HG03565 (cell line): ENCODE measurements at regions not wholly inside any gene's neighbourhood (a gene's known extent, or its start where the extent isn't known, plus 50 kb on each side); places are given as distances from the start of the nearest gene placed in this dataset.
"Not testable (repeated sequence)": the region's sequence is repeated elsewhere in the genome, so short reads cannot be mapped to it uniquely, and the experiment has no call there.

Experiments used
- ATAC-seq: cut with Tn5 transposase; IDR thresholded peaks from one replicate; pipeline ENCODE4 v1.9.1; 2021; ENCODE audit warnings: mild to moderate bottlenecking, moderate library complexity; ENCODE audit not compliant: unreplicated experiment

DNA sequence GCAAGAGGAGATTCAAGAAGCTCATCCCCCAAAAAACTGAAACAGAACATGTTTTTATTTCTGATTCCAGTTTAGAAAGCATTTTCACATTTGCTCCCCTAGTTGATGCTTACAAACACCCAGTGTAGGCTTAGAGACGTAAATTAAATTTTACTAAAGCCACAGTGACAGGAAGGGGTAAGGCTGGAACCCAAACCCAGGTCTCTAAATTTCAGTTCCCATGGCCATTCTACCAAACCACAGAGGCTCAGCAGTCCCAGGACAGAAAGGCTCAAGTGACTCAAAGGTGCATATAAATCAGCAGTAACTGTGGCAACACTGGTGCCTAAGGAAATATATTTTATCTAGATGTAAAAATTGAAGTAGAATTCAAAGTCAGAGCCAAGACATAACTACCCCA is 128.7 kb downstream of the CEP120 start:
- peak; percentile 54 for ATAC-seq

DNA sequence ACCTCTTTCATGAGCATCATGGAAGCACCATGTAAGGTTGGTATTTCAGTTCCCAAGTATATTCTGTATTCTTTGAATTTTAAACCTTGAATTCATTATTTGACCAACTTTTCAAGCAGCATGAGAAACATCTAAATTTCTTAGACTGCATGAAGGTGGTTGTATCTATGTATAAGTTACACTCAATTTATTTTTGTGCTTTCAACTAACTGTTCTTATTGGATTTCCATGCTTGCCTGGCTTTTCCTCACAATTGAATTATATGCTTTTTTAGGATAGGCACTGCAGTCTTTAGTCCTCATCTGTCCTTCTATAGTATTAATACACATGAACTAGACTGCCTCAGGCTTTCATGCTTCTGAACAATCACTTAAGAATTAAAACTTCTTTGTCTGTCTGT is 134.0 kb downstream of the CEP120 start:
- ATAC-seq: no peak

DNA sequence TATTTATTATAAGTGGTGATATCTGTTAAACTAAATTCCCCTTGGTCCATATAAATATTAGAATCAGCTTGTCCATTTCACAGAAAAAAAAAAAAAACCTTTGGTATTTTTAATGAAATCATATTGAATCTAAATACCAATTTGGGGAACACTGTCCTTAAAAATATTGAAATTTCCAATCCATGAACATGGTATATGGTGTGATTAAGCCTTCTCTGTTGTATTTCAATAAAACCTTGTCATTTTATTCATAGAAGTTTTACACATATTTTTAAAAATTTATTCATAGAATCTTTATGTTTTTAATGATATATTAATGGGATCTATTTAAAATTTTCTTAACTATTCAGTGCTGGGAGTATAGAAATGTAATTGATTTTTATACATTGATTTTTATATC is 135.3 kb downstream of the CEP120 start:
- ATAC-seq: no peak

DNA sequence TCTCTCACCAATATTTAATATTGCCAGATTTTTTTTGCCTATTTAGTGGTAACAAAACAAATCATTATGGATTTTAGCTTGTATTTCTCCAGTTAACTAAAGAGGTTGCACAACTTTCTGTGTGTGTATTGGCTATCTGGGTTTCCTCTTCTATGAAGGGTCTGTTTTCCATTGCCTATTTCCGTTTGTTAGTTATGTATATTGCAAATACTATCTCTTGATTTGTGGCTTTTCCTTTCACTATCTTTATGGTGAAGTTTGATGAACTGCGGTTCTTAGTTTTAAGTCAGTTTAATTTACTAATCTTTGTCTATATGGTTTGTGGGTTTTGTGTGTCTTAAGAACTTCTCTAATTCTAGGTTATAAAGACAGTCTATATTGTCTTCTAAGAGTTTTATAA is 136.3 kb downstream of the CEP120 start:
- no peak for ATAC-seq

DNA sequence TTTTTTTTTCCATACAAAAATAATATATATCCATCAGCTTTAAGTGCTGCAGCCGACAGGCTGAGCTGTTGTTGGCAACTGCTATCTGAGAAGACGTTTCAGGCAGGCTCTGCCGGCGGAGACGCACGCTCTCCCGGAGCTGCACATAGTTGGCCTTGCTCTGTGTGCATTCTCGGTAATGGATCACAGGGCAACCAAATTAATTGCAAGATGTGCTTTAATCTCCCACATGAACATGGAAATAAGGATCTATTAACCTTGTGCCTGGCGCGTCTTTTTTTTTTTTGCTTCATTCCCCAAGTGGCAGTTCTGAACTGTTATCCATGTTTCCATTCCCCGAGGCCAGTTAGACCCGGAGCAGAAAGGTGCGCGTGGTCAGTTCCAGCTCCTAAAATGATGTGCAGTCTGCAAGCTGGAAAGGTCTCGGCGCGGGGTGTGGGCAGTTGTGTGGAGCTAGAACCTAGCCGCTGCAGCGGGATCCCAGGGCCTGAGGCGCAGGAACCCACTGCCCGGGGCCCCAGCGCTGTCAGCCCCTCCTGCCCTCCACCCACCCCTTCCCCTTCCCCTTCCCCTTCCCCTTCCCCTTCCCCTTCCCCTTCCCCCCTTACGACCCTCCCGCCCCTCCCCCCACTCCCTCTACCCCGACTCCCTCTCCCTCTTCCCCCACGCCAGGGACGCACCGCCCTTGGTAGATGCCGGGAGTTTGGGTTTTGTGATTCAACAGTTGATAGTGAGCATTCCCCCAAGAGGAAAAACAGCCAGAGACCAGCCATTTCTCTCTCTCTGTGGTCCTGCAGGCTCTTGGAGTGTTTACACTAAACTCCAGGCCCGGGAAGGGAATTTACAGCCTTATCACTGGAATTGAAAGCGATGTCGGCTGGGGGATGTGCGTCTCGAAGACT is 137.8 kb downstream of the CEP120 start:
- ATAC-seq: no peak

DNA sequence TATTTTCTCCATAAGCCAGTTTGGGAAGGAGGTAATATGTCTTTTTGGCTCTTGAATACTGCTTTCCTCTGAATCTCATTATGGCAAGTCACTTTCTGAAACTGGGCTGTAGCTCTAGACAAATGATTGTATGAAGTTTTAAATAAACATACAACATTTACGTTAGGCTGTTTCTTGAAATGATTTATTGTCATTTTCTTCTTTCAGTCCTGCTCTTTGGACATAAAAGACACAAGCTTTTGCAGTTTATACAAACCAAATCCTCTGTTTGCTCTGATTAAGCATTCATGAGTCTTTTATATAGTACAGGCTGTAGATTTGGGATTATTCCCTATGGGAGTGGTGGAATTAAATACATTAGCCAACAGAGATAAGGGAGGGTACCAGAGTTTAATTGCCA is 139.7 kb downstream of the CEP120 start:
- ATAC-seq: no peak

DNA sequence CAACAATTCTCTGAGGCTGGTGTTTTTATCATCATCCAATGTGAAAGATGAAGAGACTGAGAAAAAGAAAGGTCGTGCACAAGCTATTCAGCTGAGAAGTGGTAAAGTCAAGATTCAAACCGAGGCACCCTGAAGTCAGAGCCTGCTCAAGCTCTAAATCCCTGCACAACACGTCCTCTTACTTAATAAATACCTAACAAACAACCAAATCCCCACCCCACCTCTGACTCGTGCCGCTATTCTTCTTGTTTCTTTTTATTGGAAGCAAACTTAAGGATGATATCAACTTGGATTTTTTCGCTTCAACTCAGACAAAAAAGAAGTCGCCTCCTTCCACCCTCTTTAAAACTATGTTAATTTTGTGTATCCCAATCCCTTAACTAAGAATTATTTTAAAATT is 140.2 kb downstream of the CEP120 start:
- no peak for ATAC-seq

DNA sequence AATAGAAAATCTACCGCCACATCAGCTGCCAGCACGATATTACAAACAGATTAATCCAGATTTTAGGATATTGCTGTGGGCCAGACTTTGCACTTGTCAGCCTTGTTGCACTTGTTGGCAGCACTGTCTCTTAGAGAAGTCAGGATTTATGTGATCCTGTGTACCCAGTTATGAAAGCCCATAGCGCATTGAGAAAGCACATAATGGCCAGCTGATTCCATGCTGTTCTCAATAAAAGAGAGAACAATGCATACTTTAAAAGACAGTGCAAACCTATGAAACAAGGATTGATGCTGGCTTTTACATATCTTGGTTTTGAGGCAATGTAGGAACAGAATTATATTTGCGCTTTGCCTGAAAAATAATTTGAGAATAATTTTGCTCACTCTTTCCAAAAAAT is 140.8 kb downstream of the CEP120 start:
- ATAC-seq: no peak

DNA sequence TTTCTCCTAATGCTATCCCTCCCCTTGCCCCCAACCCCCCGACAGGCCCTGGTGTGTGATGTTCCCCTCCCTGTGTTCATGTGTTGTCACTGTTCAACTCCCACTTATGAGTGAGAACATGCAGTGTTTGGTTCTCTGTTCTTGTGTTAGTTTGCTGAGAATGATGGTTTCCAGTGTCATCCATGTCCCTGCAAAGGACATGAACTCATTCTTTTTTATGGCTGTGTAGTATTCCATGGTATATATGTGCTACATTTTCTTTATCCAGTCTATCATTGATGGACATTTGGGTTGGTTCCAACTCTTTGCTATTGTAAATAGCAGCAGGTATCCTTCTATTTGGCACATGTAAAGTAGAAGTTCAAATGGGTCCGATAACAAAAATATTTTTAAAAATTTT is 142.3 kb downstream of the CEP120 start:
- not testable (repeated sequence) for ATAC-seq

DNA sequence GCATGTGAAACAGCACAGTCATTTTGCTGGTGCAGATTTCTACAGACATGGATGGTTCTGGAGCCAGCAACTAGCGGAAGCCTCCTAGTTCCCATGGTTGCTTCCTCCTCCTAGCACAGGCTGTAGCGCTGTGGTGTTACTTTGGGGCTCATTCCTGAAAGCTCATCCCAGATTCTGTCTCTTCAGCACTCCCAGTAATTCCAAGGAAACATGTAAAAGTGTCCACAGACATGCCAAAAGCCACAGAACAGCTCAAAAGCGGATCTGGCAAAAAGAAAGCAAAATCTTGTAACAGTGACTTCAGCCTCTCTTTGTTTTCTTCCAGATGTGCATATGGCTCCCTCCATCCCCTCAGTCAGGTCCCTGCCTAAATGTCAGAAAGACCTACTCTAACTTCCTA is 144.1 kb downstream of the CEP120 start:
- no peak for ATAC-seq

DNA sequence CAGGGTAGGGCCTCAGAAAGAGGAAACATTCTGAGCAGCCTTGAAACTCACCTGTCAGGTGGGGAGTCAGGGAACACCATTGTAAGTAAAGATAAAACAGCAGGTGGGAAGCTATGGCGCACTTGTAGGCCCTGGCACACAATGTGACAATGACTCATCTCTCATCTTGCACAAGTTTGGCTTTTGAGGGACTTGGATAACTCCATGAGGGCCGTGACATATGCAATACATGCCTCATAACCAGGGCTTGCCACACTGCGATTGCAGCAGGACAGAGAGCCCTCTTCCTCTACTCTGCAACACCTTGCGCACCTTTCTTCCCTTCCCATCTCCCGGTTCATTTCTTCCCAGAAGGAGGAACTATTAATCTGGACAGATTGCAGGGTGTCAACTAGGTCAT is 144.9 kb downstream of the CEP120 start:
- ATAC-seq: no peak

DNA sequence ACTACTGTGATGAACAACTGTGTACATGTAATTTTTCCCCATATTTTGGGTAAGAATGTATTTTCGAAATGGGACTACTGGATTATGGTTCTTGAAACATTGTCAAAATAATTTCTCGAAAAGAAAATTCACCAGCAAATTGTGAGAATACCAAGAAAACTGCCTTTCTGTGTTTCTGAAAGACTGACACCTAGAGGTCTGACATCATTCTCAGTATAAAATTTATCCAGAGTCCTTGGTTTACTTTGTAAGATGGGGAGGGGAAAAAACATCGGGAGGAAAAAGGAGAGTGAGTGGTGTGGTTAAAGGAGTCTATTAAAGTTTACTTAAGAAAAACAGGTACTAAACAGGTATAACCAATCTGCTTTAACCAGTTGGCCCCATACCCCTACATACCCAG is 149.2 kb downstream of the CEP120 start:
- ATAC-seq: no peak

DNA sequence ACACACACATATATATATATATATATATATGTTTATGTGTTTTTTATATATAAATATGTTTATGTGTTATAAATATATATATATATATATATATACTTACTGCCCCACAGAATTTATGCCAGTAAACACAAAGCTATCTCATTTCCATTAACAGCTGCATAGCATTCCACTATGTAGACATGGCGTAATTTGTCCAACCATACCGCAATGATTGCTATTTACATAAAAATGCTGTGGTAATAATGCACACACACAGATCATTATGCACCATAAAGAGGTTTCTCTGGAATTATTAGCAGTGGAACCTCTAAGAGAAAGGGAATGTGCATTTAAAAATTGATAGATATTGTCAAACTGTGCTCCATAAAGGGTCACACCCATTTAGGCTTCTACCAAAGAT is 150.1 kb downstream of the CEP120 start:
- no peak for ATAC-seq

DNA sequence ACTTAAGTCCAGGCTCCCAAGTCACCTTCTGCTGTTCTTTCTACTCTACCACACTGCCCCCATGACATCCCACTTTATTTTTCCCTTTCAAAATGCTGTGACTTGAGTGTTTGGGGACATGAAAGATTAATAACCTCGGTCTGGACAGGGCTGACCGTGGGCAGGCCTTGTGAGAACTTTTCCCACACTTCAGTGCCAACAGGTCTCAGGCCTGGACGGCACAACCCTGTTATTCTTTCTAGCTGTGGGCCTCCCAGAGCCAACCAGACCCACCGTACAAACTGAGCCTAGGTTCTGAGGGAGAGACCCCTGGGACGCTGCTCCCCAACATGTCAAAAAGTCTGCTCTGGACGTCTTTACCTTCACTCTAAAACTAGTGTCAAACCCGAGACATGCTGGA is 153.4 kb downstream of the CEP120 start:
- no peak for ATAC-seq

DNA sequence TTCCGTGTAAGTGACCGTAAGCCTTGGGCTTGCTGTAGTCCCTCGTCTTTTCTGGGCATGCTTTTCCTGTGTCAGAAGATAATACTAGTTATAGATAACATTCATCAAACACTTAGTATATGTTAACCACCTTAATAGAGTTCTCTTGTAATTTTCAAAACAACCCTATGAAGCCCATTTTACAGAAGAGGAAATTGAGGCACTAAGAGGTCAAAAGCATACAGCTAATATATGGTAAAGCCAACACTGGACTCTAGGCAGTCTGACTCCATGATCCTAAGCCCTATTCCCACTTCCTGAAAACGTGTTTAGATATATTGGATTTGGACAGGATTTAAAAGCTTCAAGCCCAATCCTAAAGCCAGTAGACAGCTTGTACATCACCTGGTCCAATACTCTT is 153.8 kb downstream of the CEP120 start:
- no peak for ATAC-seq

DNA sequence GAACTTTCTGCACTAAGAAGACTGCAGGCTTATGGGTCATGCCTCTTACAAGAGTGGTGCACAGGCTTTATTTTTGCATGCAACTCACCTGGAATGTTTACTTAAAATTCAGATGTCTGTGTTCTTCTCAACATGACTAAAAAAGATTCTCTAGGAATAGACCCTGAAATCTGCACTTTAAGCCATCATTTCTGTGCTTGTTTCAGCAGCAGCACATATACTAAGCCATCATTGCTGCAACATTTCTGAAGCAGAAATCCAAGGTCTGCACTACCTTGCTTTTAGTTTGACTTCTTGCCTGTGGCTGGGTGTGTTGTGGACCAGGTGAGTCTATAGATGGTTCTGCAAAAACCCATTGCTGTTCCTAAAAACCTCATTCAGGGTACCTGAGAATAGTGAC is 156.8 kb downstream of the CEP120 start:
- ATAC-seq: no peak

DNA sequence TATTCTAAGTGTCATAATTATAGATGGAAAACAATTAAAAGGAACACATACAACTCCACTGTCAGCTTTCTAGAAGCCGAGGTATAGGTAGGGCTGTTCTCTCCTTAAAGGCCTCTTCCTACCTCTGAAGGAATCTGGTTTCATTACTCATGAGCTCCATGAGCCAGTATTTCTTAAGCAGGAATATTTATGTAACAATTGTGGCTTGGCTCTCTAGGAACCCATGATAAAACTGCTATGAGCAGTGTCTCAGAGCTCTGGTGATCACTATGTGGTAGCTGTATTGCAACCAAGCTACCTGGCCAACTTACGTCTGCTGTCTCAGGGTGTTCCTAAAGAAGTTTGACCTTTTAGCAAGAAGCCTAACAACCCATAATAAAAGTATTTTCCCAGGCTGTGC is 157.7 kb downstream of the CEP120 start:
- ATAC-seq: no peak

DNA sequence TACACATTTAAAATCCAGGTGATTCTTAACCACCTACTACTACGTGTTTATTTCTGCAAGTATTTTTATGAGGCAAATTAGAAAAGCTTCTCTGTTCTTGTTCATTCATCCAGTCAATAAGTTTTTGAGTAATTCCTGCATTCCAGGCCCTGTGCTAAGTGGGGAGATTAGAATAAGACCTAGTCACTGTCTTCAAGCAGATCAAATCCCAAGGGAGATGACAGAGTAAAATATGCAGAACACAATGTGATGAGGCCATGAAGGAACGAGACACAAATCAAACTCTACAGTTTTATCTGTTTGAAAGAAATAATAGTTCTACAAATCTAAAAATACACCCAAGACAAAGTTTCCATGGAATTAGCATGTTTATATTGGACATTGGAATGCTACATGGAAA is 158.8 kb downstream of the CEP120 start:
- no peak for ATAC-seq

DNA sequence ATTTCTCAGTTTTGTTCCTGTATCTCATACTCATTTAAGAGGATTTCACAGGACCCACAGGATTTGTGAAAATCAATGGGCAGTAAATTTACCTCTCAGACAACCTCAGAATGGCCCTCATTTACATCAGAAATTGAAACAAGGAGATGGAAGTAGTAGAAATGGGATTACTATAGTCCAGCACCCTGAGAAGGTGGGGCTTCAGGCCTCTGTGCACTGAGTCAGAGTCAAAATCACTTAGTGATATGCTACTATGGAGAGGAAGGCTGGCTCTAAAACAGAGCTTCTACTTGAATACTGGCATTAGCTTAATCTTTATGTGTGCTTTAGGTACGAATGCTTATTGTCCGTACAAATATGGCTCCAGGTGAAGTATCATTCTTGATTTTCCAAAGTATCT is 159.3 kb downstream of the CEP120 start:
- ATAC-seq: no peak

DNA sequence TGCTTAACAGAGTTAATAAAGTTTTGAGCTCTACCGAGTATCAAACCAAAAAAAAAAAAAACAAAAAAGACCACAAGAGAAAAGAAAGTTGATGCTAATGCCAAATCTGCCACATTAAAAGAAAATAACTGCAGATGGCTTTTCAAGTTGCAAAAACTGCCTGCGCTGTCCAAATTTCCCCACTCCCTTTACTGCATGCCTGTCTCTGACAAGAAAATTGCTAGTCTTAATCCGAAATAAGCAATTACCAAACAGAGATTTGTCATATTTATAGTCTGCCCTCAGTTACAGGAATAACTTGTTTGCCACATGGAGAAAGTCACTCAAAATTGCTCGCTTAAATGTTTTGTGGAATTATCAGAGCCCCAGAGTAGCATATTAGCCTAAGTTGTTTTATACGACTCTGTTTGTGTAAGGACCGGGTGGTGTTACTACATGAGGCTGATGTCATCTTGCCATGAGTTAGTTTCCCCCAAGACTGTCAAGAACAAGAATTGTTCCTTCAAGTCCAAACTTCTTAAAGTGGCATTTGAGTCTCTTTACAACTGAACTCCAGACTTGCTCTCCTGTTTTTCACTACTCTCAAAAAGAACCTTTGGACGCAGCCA is 160.9 kb downstream of the CEP120 start:
- ATAC-seq: no peak

DNA sequence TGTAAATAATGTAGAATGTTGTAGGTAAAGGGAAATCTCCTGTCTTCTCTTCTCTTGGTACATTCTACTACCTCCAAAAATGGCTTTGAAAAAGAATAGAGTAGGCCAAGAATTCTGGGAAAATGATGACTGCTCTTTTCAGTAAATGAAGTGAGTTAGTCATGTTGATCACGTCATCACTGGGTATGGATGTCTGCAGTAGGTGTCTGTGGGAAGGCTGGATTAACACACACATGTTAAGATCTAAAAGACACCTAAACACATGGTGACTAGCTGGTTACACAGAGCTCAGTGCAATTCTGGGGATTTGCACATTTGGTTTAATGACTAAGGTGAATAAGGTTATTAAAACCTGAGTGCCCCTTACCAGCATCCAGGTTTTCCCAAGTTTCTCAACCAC is 161.5 kb downstream of the CEP120 start:
- no peak for ATAC-seq

DNA sequence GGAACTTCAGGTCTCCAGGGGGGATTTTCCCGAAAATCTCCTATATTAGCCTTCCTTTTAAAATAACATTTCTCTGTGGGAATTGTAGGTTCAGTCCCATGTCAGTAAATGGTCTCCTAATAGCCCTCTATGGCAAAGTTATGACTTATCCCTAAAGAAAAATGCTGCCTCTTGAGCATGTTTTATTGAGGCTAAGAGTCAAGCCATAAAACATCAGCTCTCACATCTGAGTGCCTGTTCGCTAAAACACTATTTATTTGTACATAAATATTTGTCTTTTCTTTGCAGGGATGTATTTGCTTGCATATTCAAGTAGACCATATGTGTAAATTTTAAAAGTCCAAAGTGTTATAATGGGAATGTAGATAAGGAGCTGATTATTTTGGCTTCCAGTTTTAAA is 160.4 kb downstream of the PRDM6 start:
- no peak for ATAC-seq

DNA sequence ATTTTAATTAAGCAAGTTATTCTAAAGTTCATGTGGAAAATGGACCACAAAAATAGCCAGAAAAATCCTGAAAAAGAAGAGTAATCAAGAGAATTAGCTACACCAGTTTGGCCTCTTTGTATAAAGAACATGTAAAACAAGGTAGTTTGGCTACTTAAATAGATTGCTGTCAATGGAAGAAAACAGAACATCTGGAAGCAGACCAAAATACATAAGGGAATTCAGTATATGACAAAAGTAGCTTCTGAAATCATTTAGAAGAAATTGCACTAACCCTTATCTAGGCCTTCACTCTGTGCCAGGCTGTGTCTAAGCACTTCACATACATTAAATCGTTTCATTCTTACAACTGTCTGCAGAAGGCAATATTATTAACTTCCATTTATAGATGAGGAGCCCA is 156.6 kb downstream of the PRDM6 start:
- ATAC-seq: no peak
